Esophagus muscularis mucosa (tissue), 3 donors: ENCODE measurements at regions not wholly inside any gene's neighbourhood (a gene's known extent, or its start where the extent isn't known, plus 50 kb on each side); places are given as distances from the start of the nearest gene placed in this dataset.

Source experiments
- CTCF ChIP-seq, 3 experiments: fragments of 200-600 bp in 2 of 3; fragments of 450-650 bp in 1 of 3; sonication (generic) in 2 of 3; IDR thresholded peaks; one replicate each; pipeline ENCODE4 v1.5.1; 2017 to 2019; ENCODE audit warnings: antibody characterized with exemption in 3 of 3, mild to moderate bottlenecking in 2 of 3, moderate library complexity in 1 of 3
- POLR2A ChIP-seq: fragments of 450-650 bp; IDR thresholded peaks from one replicate; pipeline ENCODE4 v1.6.1; 2017; ENCODE audit warnings: antibody characterized with exemption, moderate library complexity, mild to moderate bottlenecking, low read depth
- POLR2AphosphoS5 ChIP-seq, 2 donors: sonication (generic); formaldehyde crosslinking; IDR thresholded peaks; one replicate each; pipeline ENCODE4 v1.6.1; 2017; ENCODE audit warnings: antibody characterized with exemption in 2 of 2

GRCh38 chr11:107118025-107118720, 99.9 kb upstream of the GUCY1A2 start:
- no peak for TF ChIP-seq POLR2AphosphoS5 (IDR thresholded peaks at IDR 0.05)
- TF ChIP-seq POLR2A = no peak
- TF ChIP-seq CTCF (IDR thresholded peaks at IDR 0.05) = no peak
